Activated CD8-positive, alpha-beta T cell treated with anti-CD3 and anti-CD28 coated beads, Interleukin-2, amount 10 ng/mL, durations not matched to agents 7 days and 5 days (primary cell): ENCODE measurements at regions not wholly inside any gene's neighbourhood (a gene's known extent, or its start where the extent isn't known, plus 50 kb on each side); places are given as distances from the start of the nearest gene placed in this dataset.

ENCODE experiments used
- ATAC-seq: fragments of 150-1000 bp; cut with Tn5 transposase; one replicate; pipeline ENCODE4 v1.10.0; 2021; ENCODE audit warnings: moderate library complexity
- CTCF ChIA-PET: fragments of 350-600 bp; sonication (Branson Sonifier 250); formaldehyde crosslinking; loops from one replicate; lab custom pipeline; 2021; ENCODE audit warnings: antibody characterized with exemption; lab: Charles Lee
- POLR2A ChIA-PET: fragments of 350-600 bp; sonication (Branson Sonifier 250); formaldehyde crosslinking; loops from one replicate; lab custom pipeline; 2021; ENCODE audit warnings: antibody characterized with exemption; lab: Charles Lee
- DNase-seq: peaks from one replicate; pipeline ENCODE4 v3.0.0-alpha.2; 2020
- H3K27ac Mint-ChIP-seq: one replicate; pipeline ENCODE4 v1.8.0; 2021; ENCODE audit warnings: mild to moderate bottlenecking, mixed read lengths
- H3K27me3 Mint-ChIP-seq: one replicate; pipeline ENCODE4 v1.8.0; 2021; ENCODE audit warnings: low read depth, mixed read lengths
- H3K36me3 Mint-ChIP-seq: one replicate; pipeline ENCODE4 v1.8.0; 2021; ENCODE audit warnings: low read depth, mixed read lengths
- H3K4me1 Mint-ChIP-seq: one replicate; pipeline ENCODE4 v1.8.0; 2021; ENCODE audit warnings: low read depth, mixed read lengths
- H3K4me3 Mint-ChIP-seq: one replicate; pipeline ENCODE4 v1.8.0; 2021; ENCODE audit warnings: mild to moderate bottlenecking, mixed read lengths
- H3K9me3 Mint-ChIP-seq: one replicate; pipeline ENCODE4 v1.8.0; 2022; ENCODE audit warnings: mixed read lengths; ENCODE audit not compliant: insufficient read depth

DNA sequence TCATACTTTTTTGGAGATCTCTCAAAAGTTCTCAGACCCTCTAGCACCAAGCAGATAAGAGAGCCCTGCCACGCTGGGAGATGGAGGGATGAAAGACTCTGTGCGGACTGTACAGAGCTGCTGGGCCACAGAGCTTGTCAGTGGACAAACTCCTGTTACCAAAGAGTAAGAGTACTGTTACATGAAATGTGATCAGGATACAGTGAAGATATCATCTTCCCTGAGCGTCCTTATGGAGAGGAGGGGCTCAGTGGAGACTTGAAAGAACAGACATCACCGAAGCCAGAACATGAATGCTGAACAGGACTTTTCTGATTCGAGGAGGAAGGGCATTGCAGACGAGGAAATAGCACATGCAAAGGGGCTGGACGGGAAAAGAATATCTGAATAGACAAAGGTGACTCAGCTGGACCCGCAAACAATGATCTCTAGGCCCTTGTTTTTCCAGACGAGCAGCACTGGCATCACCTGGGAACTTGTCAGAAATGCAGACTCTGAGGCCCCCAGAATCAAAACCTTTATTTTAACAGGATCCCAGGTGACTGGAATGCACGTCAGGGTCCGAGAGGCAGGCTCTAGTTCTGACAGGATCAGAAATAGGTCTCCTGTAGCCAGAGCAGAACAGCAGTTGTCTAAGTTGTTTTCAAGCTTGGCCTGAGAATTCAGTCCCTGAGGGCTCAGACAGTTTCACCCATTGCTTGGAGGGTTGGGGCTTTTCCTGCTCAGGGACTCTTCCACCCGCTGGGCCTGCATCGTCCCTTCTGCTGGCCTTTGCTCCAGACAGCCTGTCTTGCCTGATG is 277.9 kb downstream of the RPLP1 start:
- Mint-ChIP-seq H3K9me3 (no peaks in the 10 kb centered on the region), H3K27me3 (peaks cover 10% of the 10 kb centered on the region), H3K4me3 (no peak overlapping the region), H3K27ac (no peak overlapping the region), H3K4me1 (peaks cover 67% of the 10 kb centered on the region), H3K36me3 (peaks cover 5% of the 10 kb centered on the region)
- DNase-seq, result no peak
- POLR2A ChIA-PET, result interaction anchor here (0.6 kb wide), 1 partner anchor 730 kb away, joined by 3 read pairs; no protein-coding TSS in a partner anchor
- no peak for ATAC-seq
- CTCF ChIA-PET, result interaction anchor here (1.4 to 3.6 kb wide), 4 partner anchors 9 to 25 kb away, joined by 3 to 15 read pairs (median 10); no protein-coding TSS in a partner anchor

- ChIA-PET CTCF (interaction anchor here (1.4 to 3.6 kb wide), 4 partner anchors 9 to 25 kb away, joined by 3 to 15 read pairs (median 10); no protein-coding TSS in a partner anchor), POLR2A (interaction anchor here (0.6 to 1.2 kb wide), 2 partner anchors 13 to 729 kb away, joined by 3 read pairs; no protein-coding TSS in a partner anchor)
- H3K36me3 Mint-ChIP-seq, result peaks cover 5% of the 10 kb centered on the region
- peaks cover 62% of the 10 kb centered on the region for H3K4me1 Mint-ChIP-seq
- no peak for ATAC-seq
- H3K27ac Mint-ChIP-seq, result no peak overlapping the region
- no peak overlapping the region for H3K4me3 Mint-ChIP-seq
- H3K9me3 Mint-ChIP-seq, result no peaks in the 10 kb centered on the region
- H3K27me3 Mint-ChIP-seq, result peaks cover 14% of the 10 kb centered on the region
- DNase-seq, result no peak
Observed at GRCh38 chr15:69731081-69731330, 278.4 kb downstream of the RPLP1 start.

GRCh38 chr15:69731581-69731980 is 279.0 kb downstream of the RPLP1 start:
- ChIA-PET POLR2A (interaction anchor here (1.2 kb wide), 1 partner anchor 12 kb away, joined by 3 read pairs; no protein-coding TSS in a partner anchor), CTCF (interaction anchor here (0.8 to 3.6 kb wide), 8 partner anchors 10 to 64 kb away, joined by 3 to 15 read pairs (median 4); no protein-coding TSS in a partner anchor)
- Mint-ChIP-seq H3K36me3 (peaks cover 3% of the 10 kb centered on the region), H3K4me3 (no peak overlapping the region), H3K27me3 (peaks cover 16% of the 10 kb centered on the region), H3K27ac (no peak overlapping the region), H3K4me1 (peaks cover 56% of the 10 kb centered on the region), H3K9me3 (no peaks in the 10 kb centered on the region)
- DNase-seq (no peak), ATAC-seq (no peak)

DNA sequence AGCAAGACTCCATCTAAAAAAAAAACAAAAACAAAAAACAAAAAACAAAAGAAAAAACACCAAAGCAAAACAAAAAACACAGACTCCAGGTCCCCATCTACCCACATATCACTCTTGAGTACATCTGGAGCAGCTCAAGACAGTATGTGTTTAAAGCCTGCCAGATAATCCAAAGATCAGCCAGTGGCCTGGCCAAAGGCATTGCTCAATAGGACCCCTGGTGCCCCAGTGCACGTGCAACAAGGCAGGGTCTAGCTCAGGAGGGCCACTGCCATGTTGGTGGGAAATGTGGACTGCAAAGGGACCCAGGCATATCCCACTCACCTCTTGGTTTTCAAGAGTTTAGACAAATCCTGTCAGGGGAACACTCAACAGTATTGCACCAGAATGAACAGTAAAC is 279.5 kb downstream of the RPLP1 start:
- H3K27ac Mint-ChIP-seq, result no peak overlapping the region

DNA sequence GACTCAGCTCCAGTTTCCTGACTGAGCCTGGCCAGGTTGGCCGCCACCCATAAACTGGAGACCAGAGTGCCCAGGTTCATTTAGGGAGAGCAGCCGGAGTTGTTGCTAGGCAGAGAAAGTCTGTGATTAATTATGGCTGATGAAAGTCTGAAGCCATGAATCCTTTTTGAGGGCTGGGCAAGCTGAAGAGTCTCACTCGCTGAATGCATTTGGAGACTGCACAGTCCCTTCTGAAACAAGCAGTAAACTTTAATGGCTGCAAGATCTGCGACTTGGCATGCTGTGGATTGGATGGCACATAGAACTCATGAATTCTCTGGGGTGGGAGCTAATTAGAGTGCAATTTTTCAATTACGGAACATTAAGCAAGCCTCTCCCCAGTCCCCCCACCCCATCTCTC is 282.1 kb downstream of the RPLP1 start:
- CTCF ChIA-PET, result interaction anchor here (1.5 kb wide), 1 partner anchor 21 kb away, joined by 3 read pairs; no protein-coding TSS in a partner anchor

More for the DNA sequence above, 279.5 kb downstream of the RPLP1 start:
- peaks cover 5% of the 10 kb centered on the region for H3K36me3 Mint-ChIP-seq
- peaks cover 50% of the 10 kb centered on the region for H3K4me1 Mint-ChIP-seq
- H3K27me3 Mint-ChIP-seq, result peaks cover 22% of the 10 kb centered on the region
- peaks cover 4% of the 10 kb centered on the region for H3K9me3 Mint-ChIP-seq
- ATAC-seq (no peak), DNase-seq (no peak)
- ChIA-PET CTCF (interaction anchor here (0.8 to 2.9 kb wide), 6 partner anchors 8 to 64 kb away, joined by 3 to 10 read pairs (median 3); no protein-coding TSS in a partner anchor), POLR2A (interaction anchor here (0.6 to 1.2 kb wide), 2 partner anchors 12 to 25 kb away, joined by 3 read pairs; no protein-coding TSS in a partner anchor)
- no peak overlapping the region for H3K4me3 Mint-ChIP-seq

DNA sequence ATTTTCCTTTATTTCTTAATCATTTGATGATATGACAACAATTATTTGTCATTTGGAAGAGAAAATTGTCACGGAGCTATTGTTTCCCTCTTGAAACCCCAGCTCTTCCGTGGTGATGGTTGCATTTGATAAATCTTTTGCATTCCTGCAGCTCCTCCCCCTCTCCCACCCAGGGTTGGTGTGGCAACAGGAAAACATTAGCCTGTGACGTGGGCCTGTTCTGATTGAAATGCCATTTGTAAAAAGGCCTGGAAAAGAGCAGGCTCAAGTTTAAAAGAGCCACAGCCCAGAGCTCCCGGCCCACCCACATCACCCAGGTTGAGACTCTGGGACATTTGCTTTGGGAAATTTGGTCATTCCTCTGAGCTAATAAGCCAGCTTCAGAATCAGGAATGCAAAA is 282.5 kb downstream of the RPLP1 start:
- no peak overlapping the region for H3K4me3 Mint-ChIP-seq
- ChIA-PET CTCF (interaction anchor here (1.5 kb wide), 1 partner anchor 20 kb away, joined by 3 read pairs; no protein-coding TSS in a partner anchor), POLR2A (interaction anchor here (0.9 kb wide), 1 partner anchor 9 kb away, joined by 3 read pairs; no protein-coding TSS in a partner anchor)
- peaks cover 33% of the 10 kb centered on the region for H3K4me1 Mint-ChIP-seq
- H3K36me3 Mint-ChIP-seq, result peaks cover 13% of the 10 kb centered on the region
- H3K27me3 Mint-ChIP-seq, result peaks cover 23% of the 10 kb centered on the region
- peaks cover 5% of the 10 kb centered on the region for H3K9me3 Mint-ChIP-seq
- H3K27ac Mint-ChIP-seq, result no peak overlapping the region
- no peak for ATAC-seq
- DNase-seq, result no peak

More for the DNA sequence above, 282.1 kb downstream of the RPLP1 start:
- H3K4me1 Mint-ChIP-seq, result peaks cover 36% of the 10 kb centered on the region
- peaks cover 12% of the 10 kb centered on the region for H3K36me3 Mint-ChIP-seq
- no peak overlapping the region for H3K4me3 Mint-ChIP-seq
- no peak for DNase-seq
- H3K27ac Mint-ChIP-seq, result no peak overlapping the region
- peaks cover 23% of the 10 kb centered on the region for H3K27me3 Mint-ChIP-seq
- no peak for ATAC-seq
- peaks cover 5% of the 10 kb centered on the region for H3K9me3 Mint-ChIP-seq
- POLR2A ChIA-PET, result interaction anchor here (0.9 kb wide), 1 partner anchor 9 kb away, joined by 3 read pairs; no protein-coding TSS in a partner anchor

DNA sequence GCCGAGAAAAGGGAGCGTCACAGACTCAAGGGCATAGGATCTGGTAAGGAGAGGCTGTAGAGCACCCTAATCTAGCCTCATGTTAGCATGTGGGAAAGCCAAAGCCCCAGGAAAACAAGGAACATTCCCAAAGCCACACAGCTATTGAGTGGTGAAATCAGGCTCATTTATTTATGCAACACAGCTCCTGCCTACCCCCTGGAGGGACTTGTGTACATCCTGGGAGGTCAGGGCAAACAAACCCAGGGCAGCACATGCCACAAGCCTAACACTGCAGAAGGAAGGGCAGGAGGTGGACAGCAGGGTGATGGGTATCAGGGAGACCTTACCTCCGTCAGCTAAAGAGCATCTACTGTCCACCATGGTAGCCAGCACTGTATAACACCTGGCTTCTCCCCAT is 283.5 kb downstream of the RPLP1 start:
- peaks cover 25% of the 10 kb centered on the region for H3K27me3 Mint-ChIP-seq
- ChIA-PET CTCF (no interaction called here), POLR2A (no interaction called here)
- H3K4me1 Mint-ChIP-seq, result peaks cover 23% of the 10 kb centered on the region
- H3K27ac Mint-ChIP-seq, result no peak overlapping the region
- H3K4me3 Mint-ChIP-seq, result no peak overlapping the region
- peaks cover 17% of the 10 kb centered on the region for H3K36me3 Mint-ChIP-seq
- DNase-seq, result no peak
- peaks cover 5% of the 10 kb centered on the region for H3K9me3 Mint-ChIP-seq
- no peak for ATAC-seq

DNA sequence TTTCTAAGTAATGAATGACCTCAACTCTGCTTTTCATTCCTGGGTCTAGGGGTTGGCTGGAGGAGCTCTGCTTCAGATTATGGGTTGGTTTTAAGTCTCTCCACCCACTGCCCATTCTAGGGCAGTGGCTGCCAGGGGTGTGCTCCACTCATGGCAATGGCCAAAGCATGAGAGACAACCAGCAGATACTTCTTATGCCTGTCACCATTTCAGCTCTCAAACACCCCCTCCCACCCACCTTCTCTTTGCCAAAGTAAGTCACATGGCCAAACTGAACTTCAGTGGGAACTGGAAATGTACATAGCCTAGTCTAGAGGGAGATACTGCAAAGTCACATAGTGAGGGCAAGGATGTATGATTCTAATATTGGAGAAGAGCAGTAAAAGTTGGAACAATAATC is 285.3 kb downstream of the RPLP1 start:
- DNase-seq (no peak), ATAC-seq (no peak)
- POLR2A ChIA-PET, result no interaction called here
- Mint-ChIP-seq H3K36me3 (peaks cover 17% of the 10 kb centered on the region), H3K27me3 (peaks cover 24% of the 10 kb centered on the region), H3K9me3 (peaks cover 5% of the 10 kb centered on the region), H3K4me1 (peaks cover 18% of the 10 kb centered on the region), H3K27ac (no peak overlapping the region), H3K4me3 (no peak overlapping the region)
- CTCF ChIA-PET, result interaction anchor here (1.1 kb wide), 1 partner anchor 9 kb away, joined by 4 read pairs; no protein-coding TSS in a partner anchor

GRCh38 chr15:69740684-69741083 is 288.1 kb downstream of the RPLP1 start:
- ChIA-PET CTCF (interaction anchor here (0.7 to 1.9 kb wide), 2 partner anchors 12 to 363 kb away, joined by 3 to 5 read pairs; no protein-coding TSS in a partner anchor), POLR2A (interaction anchor here (0.9 kb wide), 1 partner anchor 15 kb away, joined by 4 read pairs; no protein-coding TSS in a partner anchor)
- ATAC-seq (no peak), DNase-seq (no peak)
- H3K27ac Mint-ChIP-seq, result no peak overlapping the region
- H3K9me3 Mint-ChIP-seq, result peaks cover 5% of the 10 kb centered on the region
- no peak overlapping the region for H3K4me3 Mint-ChIP-seq
- peaks cover 17% of the 10 kb centered on the region for H3K27me3 Mint-ChIP-seq
- peaks cover 14% of the 10 kb centered on the region for H3K36me3 Mint-ChIP-seq
- peaks cover 36% of the 10 kb centered on the region for H3K4me1 Mint-ChIP-seq

- H3K36me3 Mint-ChIP-seq, result peaks cover 12% of the 10 kb centered on the region
- peaks cover 7% of the 10 kb centered on the region for H3K27me3 Mint-ChIP-seq
- ATAC-seq, result no peak
- H3K27ac Mint-ChIP-seq, result no peak overlapping the region
- H3K4me3 Mint-ChIP-seq, result no peak overlapping the region
- no peaks in the 10 kb centered on the region for H3K9me3 Mint-ChIP-seq
- POLR2A ChIA-PET, result interaction anchor here (1.1 kb wide), 1 partner anchor 10 kb away, joined by 3 read pairs; no protein-coding TSS in a partner anchor
- peaks cover 40% of the 10 kb centered on the region for H3K4me1 Mint-ChIP-seq
- CTCF ChIA-PET, result interaction anchor here (4.9 kb wide), 1 partner anchor 14 kb away, joined by 44 read pairs; no protein-coding TSS in a partner anchor
- DNase-seq, result no peak
Observed at GRCh38 chr15:69742361-69742760, 289.7 kb downstream of the RPLP1 start.

DNA sequence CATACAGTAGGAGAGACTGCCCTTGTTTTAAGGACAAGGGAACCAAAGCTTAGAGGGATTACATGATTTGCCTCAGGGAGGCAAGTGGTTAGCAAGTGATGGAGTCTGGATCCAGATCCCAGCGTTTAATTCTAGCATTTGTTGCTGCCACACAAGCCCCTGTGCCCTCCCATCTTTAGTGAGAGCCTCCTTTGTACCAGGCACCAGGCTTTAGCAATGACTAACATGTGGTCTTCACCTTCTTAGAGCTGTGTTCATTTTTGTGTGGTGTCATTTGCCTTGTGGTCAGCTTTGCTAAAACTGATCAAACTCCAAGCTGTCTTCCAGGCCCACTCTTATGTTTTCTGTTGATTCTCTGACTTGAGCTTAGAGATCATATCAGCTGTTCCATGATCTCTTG is 290.5 kb downstream of the RPLP1 start:
- peaks cover 39% of the 10 kb centered on the region for H3K4me1 Mint-ChIP-seq
- ChIA-PET POLR2A (interaction anchor here (1.1 to 2.4 kb wide), 5 partner anchors 9 to 354 kb away, joined by 3 to 14 read pairs (median 7); partner anchors contain the start of gene TLE3), CTCF (interaction anchor here (0.8 to 4.9 kb wide), 13 partner anchors 9 to 745 kb away, joined by 3 to 44 read pairs (median 5); no protein-coding TSS in a partner anchor)
- DNase-seq, result no peak
- H3K27me3 Mint-ChIP-seq, result peaks cover 4% of the 10 kb centered on the region
- H3K36me3 Mint-ChIP-seq, result peaks cover 12% of the 10 kb centered on the region
- H3K9me3 Mint-ChIP-seq, result no peaks in the 10 kb centered on the region
- no peak overlapping the region for H3K27ac Mint-ChIP-seq
- ATAC-seq, result peak; percentile 51
- H3K4me3 Mint-ChIP-seq, result no peak overlapping the region
